A549 (cell line): ENCODE measurements at regions not wholly inside any gene's neighbourhood (a gene's known extent, or its start where the extent isn't known, plus 50 kb on each side); places are given as distances from the start of the nearest gene placed in this dataset.

Experiments used
- ATAC-seq, 2 experiments: fragments of 200-7000 bp in 1 of 2; fragments of >200 bp in 1 of 2; cut with Nextera tagmentation in 1 of 2; cut with Tn5 transposase in 1 of 2; 3 replicates each; pipeline versions ENCODE4 v1.8.0 to v1.9.1; 2018 to 2020; ENCODE audit warnings: mild to moderate bottlenecking in 1 of 2, moderate library complexity in 1 of 2
- CTCF ChIA-PET: fragments of 300-600 bp; sonication (Branson Sonifier 250); formaldehyde crosslinking; extraction: SDS; loops from one replicate; lab custom pipeline; 2021; ENCODE audit warnings: antibody characterized with exemption, inconsistent platforms; lab: Yijun Ruan, JAX
- POLR2A ChIA-PET: fragments of 350-600 bp; formaldehyde crosslinking; extraction: SDS; loops from one replicate; lab custom pipeline; 2021; ENCODE audit warnings: antibody characterized with exemption, inconsistent platforms; lab: Yijun Ruan, JAX
- DNase-seq, 2 experiments: peaks; one replicate each; pipeline versions ENCODE4 v3.0.0 to v3.0.0-alpha.2; 2011 to 2016; ENCODE audit warnings: low read depth in 1 of 2, low spot score in 1 of 2
- FAIRE-seq: peaks from 2 replicates; lab custom pipeline; 2011; peaks lifted over from hg19 to GRCh38; lab: Jason Lieb, UNC
- H3K27ac ChIP-seq, 2 experiments: fragments of >200 bp; sonication (Bioruptor Twin); formaldehyde crosslinking; 3 replicates each; pipeline ENCODE4 v1.5.1; 2016 to 2017
- H3K4me1 ChIP-seq: fragments of >200 bp; sonication (Bioruptor Twin); formaldehyde crosslinking; 3 replicates; pipeline ENCODE4 v1.6.1; 2016
- H3K4me2 ChIP-seq: fragments of >200 bp; sonication (Bioruptor Twin); formaldehyde crosslinking; 3 replicates; pipeline ENCODE4 v1.6.1; 2016
- H3K4me3 ChIP-seq: fragments of >200 bp; sonication (Bioruptor Twin); formaldehyde crosslinking; 3 replicates; pipeline ENCODE4 v1.5.1; 2016
- H3K9me3 ChIP-seq: fragments of >200 bp; sonication (Bioruptor Twin); formaldehyde crosslinking; 3 replicates; pipeline ENCODE4 v1.6.1; 2016
- CEBPB ChIP-seq, 2 experiments: fragments of >200 bp in 1 of 2; sonication (Bioruptor Twin) in 1 of 2; formaldehyde crosslinking in 1 of 2; IDR thresholded peaks; 2 replicates each; pipeline ENCODE4 v1.6.1; 2012 to 2016
- CHD2 ChIP-seq: fragments of 150-350 bp; IDR thresholded peaks from 2 replicates; pipeline ENCODE4 v1.6.1; 2014; ENCODE audit warnings: low read length; ENCODE audit not compliant: partially characterized antibody
- CTCF ChIP-seq: fragments of >200 bp; sonication (Bioruptor Twin); formaldehyde crosslinking; IDR thresholded peaks from 3 replicates; pipeline ENCODE4 v1.5.1; 2016
- EP300 ChIP-seq, 2 experiments: fragments of >200 bp; sonication (Bioruptor Twin); formaldehyde crosslinking; IDR thresholded peaks; 2 replicates in 1 of 2; 3 replicates in 1 of 2; pipeline ENCODE4 v1.6.1; 2016 to 2017
- HEYL ChIP-seq: fragments of 250-450 bp; sonication (Bioruptor Pico); IDR thresholded peaks from 2 replicates; pipeline ENCODE4 v1.8.0; 2021; ENCODE audit warnings: mild to moderate bottlenecking, moderate library complexity
- HMGXB4 ChIP-seq: fragments of 250-450 bp; sonication (Bioruptor Pico); IDR thresholded peaks from 2 replicates; pipeline ENCODE4 v1.5.0; 2021; ENCODE audit warnings: mild to moderate bottlenecking, moderate library complexity, borderline replicate concordance
- HOXB13 ChIP-seq: fragments of 250-450 bp; sonication (Bioruptor Pico); IDR thresholded peaks from 2 replicates; pipeline ENCODE4 v1.5.0; 2020; ENCODE audit warnings: low read depth, mild to moderate bottlenecking, moderate library complexity
- MAFK ChIP-seq: fragments of 450-650 bp; IDR thresholded peaks from 2 replicates; pipeline ENCODE4 v1.6.1; 2014; ENCODE audit not compliant: partially characterized antibody
- PBX3 ChIP-seq: IDR thresholded peaks from 2 replicates; pipeline ENCODE4 v1.6.1; 2012
- POLR2A ChIP-seq: IDR thresholded peaks from 2 replicates; pipeline ENCODE4 v1.6.1; 2012; ENCODE audit warnings: mild to moderate bottlenecking, low read length
- RAD21 ChIP-seq, 2 experiments: fragments of >200 bp in 1 of 2; sonication (Bioruptor Twin) in 1 of 2; formaldehyde crosslinking in 1 of 2; IDR thresholded peaks in 1 of 2; conservative IDR thresholded peaks in 1 of 2; 2 replicates in 1 of 2; 3 replicates in 1 of 2; pipeline ENCODE4 v1.6.1; 2012 to 2018; ENCODE audit warnings: inconsistent platforms in 1 of 2
- RCOR1 ChIP-seq: fragments of 150-350 bp; IDR thresholded peaks from 2 replicates; pipeline ENCODE4 v1.6.1; 2014; ENCODE audit warnings: antibody characterized with exemption, low read length, low read depth
- RNF2 ChIP-seq: fragments of 200-600 bp; sonication (generic); IDR thresholded peaks from 2 replicates; pipeline ENCODE4 v1.6.1; 2016; ENCODE audit warnings: low read depth, mild to moderate bottlenecking, antibody characterized with exemption, moderate library complexity, borderline replicate concordance
- TFCP2L1 ChIP-seq: fragments of 250-450 bp; sonication (Bioruptor Pico); IDR thresholded peaks from 2 replicates; pipeline ENCODE4 v1.5.0; 2021; ENCODE audit warnings: mild to moderate bottlenecking
- TP53 ChIP-seq: fragments of 250-450 bp; sonication (Bioruptor Pico); IDR thresholded peaks from 2 replicates; pipeline ENCODE4 v1.5.0; 2021; ENCODE audit warnings: mild to moderate bottlenecking, moderate library complexity
- USF2 ChIP-seq: fragments of 450-650 bp; IDR thresholded peaks from 2 replicates; pipeline ENCODE4 v1.6.1; 2014; ENCODE audit warnings: antibody characterized with exemption
- whole genome bisulfite sequencing: methylation state at CpG from one replicate; pipeline ENCODE4 v1.1.6; 2017; ENCODE audit errors: missing lambda C conversion rate; 5-methylcytosine and 5-hydroxymethylcytosine counted together

GRCh38 chr6:163659803-163660202, 245.3 kb downstream of the QKI start:
- WGBS, result 17% methylated on average over 4 of the region's 4 CpGs
- Histone ChIP-seq H3K9me3 (no peaks in the 10 kb centered on the region), H3K4me3 (no peak overlapping the region), H3K27ac (no peak overlapping the region), H3K4me1 (no peaks in the 10 kb centered on the region), H3K4me2 (no peak overlapping the region)
- no peak for TF ChIP-seq TP53 (CRISPR knock-in tag)
- TF ChIP-seq PBX3, result no peak
- TF ChIP-seq CHD2, result no peak
- TF ChIP-seq RAD21 (conservative IDR thresholded peaks at IDR 0.05 in 1 of 2, IDR thresholded peaks at IDR 0.05 in 1 of 2), result no peak
- no peak for TF ChIP-seq CTCF
- no peak for TF ChIP-seq RNF2
- CTCF ChIA-PET, result no interaction called here
- POLR2A ChIA-PET, result no interaction called here
- DNase-seq (no peak), FAIRE-seq (no peak), ATAC-seq (no peak)

GRCh38 chr6:163655217-163656121, 241.0 kb downstream of the QKI start:
- no peak for ATAC-seq
- no peak overlapping the region for H3K4me3 ChIP-seq
- H3K27ac ChIP-seq, result no peak overlapping the region
- H3K4me2 ChIP-seq, result no peak overlapping the region
- H3K9me3 ChIP-seq, result no peaks in the 10 kb centered on the region
- H3K4me1 ChIP-seq, result no peaks in the 10 kb centered on the region
- DNase-seq, result no peak
- FAIRE-seq, result no peak
- CTCF ChIA-PET, result no interaction called here
- whole genome bisulfite sequencing, result 17% methylated on average over 5 of the region's 7 CpGs
- TF ChIP-seq TFCP2L1 (CRISPR knock-in tag) (no peak), USF2 (no peak), MAFK (no peak), HOXB13 (CRISPR knock-in tag) (no peak), RCOR1 (no peak), HEYL (CRISPR knock-in tag) (no peak), HMGXB4 (CRISPR knock-in tag) (no peak), EP300 (IDR thresholded peaks at IDR 0.05) (no peak), CEBPB (IDR thresholded peaks at IDR 0.05) (no peak), POLR2A (no peak)
- POLR2A ChIA-PET, result no interaction called here
